B cell (primary cell): ENCODE measurements at regions not wholly inside any gene's neighbourhood (a gene's known extent, or its start where the extent isn't known, plus 50 kb on each side); places are given as distances from the start of the nearest gene placed in this dataset.

Source experiments
- ATAC-seq: fragments of 200-7000 bp; cut with Tn5 transposase; one replicate; pipeline ENCODE4 v1.10.0; 2021; ENCODE audit warnings: low read depth, mild to moderate bottlenecking, moderate number of reproducible peaks, moderate library complexity
- CTCF ChIA-PET: fragments of 350-600 bp; sonication (Branson Sonifier 250); formaldehyde crosslinking; loops from one replicate; lab custom pipeline; 2021; ENCODE audit warnings: antibody characterized with exemption, inconsistent platforms; lab: Charles Lee
- POLR2A ChIA-PET: fragments of 350-600 bp; sonication (Branson Sonifier 250); formaldehyde crosslinking; loops from one replicate; lab custom pipeline; 2021; ENCODE audit warnings: antibody characterized with exemption; lab: Charles Lee
- DNase-seq: peaks from one replicate; pipeline ENCODE4 v3.0.0; 2013
- H2AFZ ChIP-seq: 2 replicates; pipeline ENCODE4 v1.6.1; 2012; ENCODE audit warnings: mild to moderate bottlenecking, low read depth, low read length; ENCODE audit not compliant: insufficient read depth, poor library complexity, severe bottlenecking
- H3K27ac ChIP-seq, 2 donors: 1 replicate in 1 of 2; 2 replicates in 1 of 2; pipeline ENCODE4 v1.5.1; 2012 to 2013; ENCODE audit warnings: low read length in 2 of 2, mild to moderate bottlenecking in 2 of 2, moderate library complexity in 1 of 2
- H3K27me3 ChIP-seq, 4 experiments: fragments of 200-600 bp in 1 of 4; sonication (generic) in 1 of 4; replicated peaks in 1 of 4; 1 replicate in 2 of 4; 2 replicates in 2 of 4; pipeline versions ENCODE4 v1.6.1 to v1.7.0; 2013 to 2016; ENCODE audit warnings: low read length in 3 of 4, mild to moderate bottlenecking in 2 of 4, mixed read lengths in 1 of 4, moderate library complexity in 1 of 4; ENCODE audit not compliant: insufficient read depth in 4 of 4, control insufficient read depth in 3 of 4; ENCODE audit errors: control extremely low read depth in 1 of 4
- H3K36me3 ChIP-seq, 2 experiments: replicated peaks in 1 of 2; 1 replicate in 1 of 2; 2 replicates in 1 of 2; pipeline versions ENCODE4 v1.6.1 to v1.7.1; 2013; ENCODE audit warnings: low read length in 1 of 2; ENCODE audit not compliant: insufficient read depth in 2 of 2, control insufficient read depth in 1 of 2; ENCODE audit errors: control extremely low read depth in 1 of 2, extremely low read depth in 1 of 2
- H3K4me1 ChIP-seq, 2 donors: fragments of 200-600 bp in 1 of 2; sonication (generic) in 1 of 2; 1 replicate in 1 of 2; 2 replicates in 1 of 2; pipeline versions ENCODE4 v1.5.1 to v1.6.1; 2013 to 2017; ENCODE audit warnings: low read length in 2 of 2; ENCODE audit not compliant: control insufficient read depth in 2 of 2, insufficient read depth in 2 of 2
- H3K4me2 ChIP-seq: replicated peaks from 2 replicates; pipeline ENCODE3; 2012; ENCODE audit warnings: mild to moderate bottlenecking, low read depth, low read length; ENCODE audit not compliant: poor library complexity, severe bottlenecking
- H3K4me3 ChIP-seq, 5 experiments: fragments of 200-600 bp in 1 of 5; sonication (generic) in 1 of 5; 1 replicate in 3 of 5; 2 replicates in 2 of 5; pipeline versions ENCODE4 v1.5.1 to v1.7.0; 2011 to 2016; ENCODE audit warnings: low read length in 4 of 5, mild to moderate bottlenecking in 4 of 5, low read depth in 2 of 5, control low read depth in 1 of 5, moderate library complexity in 1 of 5; ENCODE audit not compliant: insufficient read depth in 1 of 5; ENCODE audit errors: control extremely low read depth in 1 of 5, extremely low read depth in 1 of 5
- H3K79me2 ChIP-seq: fragments of 200-600 bp; sonication (generic); one replicate; pipeline ENCODE4 v1.6.0; 2016; ENCODE audit warnings: low read length; ENCODE audit not compliant: control insufficient read depth, insufficient read depth
- H3K9ac ChIP-seq: fragments of 200-600 bp; sonication (generic); 2 replicates; pipeline ENCODE4 v1.6.1; 2017; ENCODE audit warnings: mild to moderate bottlenecking, low read length, moderate library complexity
- H3K9me3 ChIP-seq, 3 donors: one replicate each; pipeline versions ENCODE4 v1.6.1 to v1.7.1; 2013; ENCODE audit warnings: low read length in 2 of 3; ENCODE audit not compliant: control insufficient read depth in 2 of 3, insufficient read depth in 1 of 3; ENCODE audit errors: control extremely low read depth in 1 of 3
- H4K20me1 ChIP-seq: 2 replicates; pipeline ENCODE4 v1.6.0; 2012; ENCODE audit warnings: mild to moderate bottlenecking, low read length; ENCODE audit not compliant: insufficient read depth, control insufficient read depth, poor library complexity, severe bottlenecking
- H3K27ac Mint-ChIP-seq: one replicate; pipeline ENCODE4 v1.8.0; 2021; ENCODE audit warnings: mixed read lengths
- H3K27me3 Mint-ChIP-seq: one replicate; pipeline ENCODE4 v1.8.0; 2021; ENCODE audit warnings: mixed read lengths
- H3K4me1 Mint-ChIP-seq: one replicate; pipeline ENCODE4 v1.8.0; 2021; ENCODE audit warnings: mixed read lengths
- H3K4me3 Mint-ChIP-seq: one replicate; pipeline ENCODE4 v1.8.0; 2021; ENCODE audit warnings: mixed read lengths
- H3K9me3 Mint-ChIP-seq: one replicate; pipeline ENCODE4 v1.8.0; 2022; ENCODE audit warnings: mixed read lengths; ENCODE audit not compliant: insufficient read depth
- EZH2 ChIP-seq: IDR thresholded peaks from 2 replicates; pipeline ENCODE4 v1.6.1; 2012; ENCODE audit warnings: borderline replicate concordance, low read depth, mild to moderate bottlenecking, moderate library complexity, low read length; ENCODE audit not compliant: insufficient read depth, poor library complexity, severe bottlenecking
- WGBS: methylation state at CpG from one replicate; pipeline ENCODE4 v1.1.5; 2013; ENCODE audit warnings: missing lambda C conversion rate; ENCODE audit not compliant: insufficient coverage; 5-methylcytosine and 5-hydroxymethylcytosine counted together
- intact Hi-C: fragments of 100-400 bp; cut with micrococcal nuclease; formaldehyde crosslinking; loops from one replicate; pipeline ENCODE4 v1.10.0; 2022
- TF ChIP-seq, protein P1 (sequence below): fragments of 200-600 bp; IDR thresholded peaks from one replicate; pipeline ENCODE4 v1.8.0; 2022; ENCODE audit warnings: antibody characterized with exemption, mild to moderate bottlenecking

GRCh38 chr7:49522111-49522510 is 251.3 kb upstream of the VWC2 start:
- Histone ChIP-seq H3K4me3 (no peak overlapping the region), H3K36me3 (no peaks in the 10 kb centered on the region), H3K9ac (no peak overlapping the region), H3K27me3 (no peaks in the 10 kb centered on the region), H3K27ac (no peak overlapping the region), H3K9me3 (no peaks in the 10 kb centered on the region), H2AFZ (no peak overlapping the region), H3K79me2 (no peaks in the 10 kb centered on the region), H4K20me1 (no peaks in the 10 kb centered on the region), H3K4me2 (no peak overlapping the region), H3K4me1 (no peaks in the 10 kb centered on the region)
- no peak for DNase-seq
- no peak overlapping the region for H3K4me3 Mint-ChIP-seq
- H3K27me3 Mint-ChIP-seq: no peaks in the 10 kb centered on the region
- no peaks in the 10 kb centered on the region for H3K4me1 Mint-ChIP-seq
- H3K27ac Mint-ChIP-seq: no peak overlapping the region
- 80% methylated on average over 1 of the region's 2 CpGs for WGBS
- ATAC-seq: no peak
- POLR2A ChIA-PET: no interaction called here
- CTCF ChIA-PET: no interaction called here
- TF ChIP-seq, protein P1, sequence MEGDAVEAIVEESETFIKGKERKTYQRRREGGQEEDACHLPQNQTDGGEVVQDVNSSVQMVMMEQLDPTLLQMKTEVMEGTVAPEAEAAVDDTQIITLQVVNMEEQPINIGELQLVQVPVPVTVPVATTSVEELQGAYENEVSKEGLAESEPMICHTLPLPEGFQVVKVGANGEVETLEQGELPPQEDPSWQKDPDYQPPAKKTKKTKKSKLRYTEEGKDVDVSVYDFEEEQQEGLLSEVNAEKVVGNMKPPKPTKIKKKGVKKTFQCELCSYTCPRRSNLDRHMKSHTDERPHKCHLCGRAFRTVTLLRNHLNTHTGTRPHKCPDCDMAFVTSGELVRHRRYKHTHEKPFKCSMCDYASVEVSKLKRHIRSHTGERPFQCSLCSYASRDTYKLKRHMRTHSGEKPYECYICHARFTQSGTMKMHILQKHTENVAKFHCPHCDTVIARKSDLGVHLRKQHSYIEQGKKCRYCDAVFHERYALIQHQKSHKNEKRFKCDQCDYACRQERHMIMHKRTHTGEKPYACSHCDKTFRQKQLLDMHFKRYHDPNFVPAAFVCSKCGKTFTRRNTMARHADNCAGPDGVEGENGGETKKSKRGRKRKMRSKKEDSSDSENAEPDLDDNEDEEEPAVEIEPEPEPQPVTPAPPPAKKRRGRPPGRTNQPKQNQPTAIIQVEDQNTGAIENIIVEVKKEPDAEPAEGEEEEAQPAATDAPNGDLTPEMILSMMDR: no peak
- no peak for TF ChIP-seq EZH2
- intact Hi-C loops: no loop called here
- H3K9me3 Mint-ChIP-seq: peaks cover 3% of the 10 kb centered on the region

GRCh38 chr7:49523870-49524269 is 249.6 kb upstream of the VWC2 start:
- H3K4me3 ChIP-seq: no peak overlapping the region
- WGBS: no CpG with 5 or more reads among the region's 1 CpG
- no peak overlapping the region for H3K9ac ChIP-seq
- POLR2A ChIA-PET: no interaction called here
- H3K4me1 ChIP-seq: no peaks in the 10 kb centered on the region
- H2AFZ ChIP-seq: no peak overlapping the region
- CTCF ChIA-PET: no interaction called here
- H3K9me3 ChIP-seq: peaks cover 0 to 4% (median 0%) of the 10 kb centered on the region in 3 donors
- intact Hi-C loops: no loop called here
- ATAC-seq (no peak), DNase-seq (no peak)
- no peak overlapping the region for H3K27ac ChIP-seq
- no peaks in the 10 kb centered on the region for H3K79me2 ChIP-seq
- Mint-ChIP-seq H3K27me3 (no peaks in the 10 kb centered on the region), H3K9me3 (no peaks in the 10 kb centered on the region), H3K27ac (no peak overlapping the region), H3K4me3 (no peak overlapping the region), H3K4me1 (no peaks in the 10 kb centered on the region)
- no peak overlapping the region for H3K4me2 ChIP-seq
- TF ChIP-seq, protein P1: no peak
- no peak for TF ChIP-seq EZH2
- H3K27me3 ChIP-seq: no peaks in the 10 kb centered on the region
- no peaks in the 10 kb centered on the region for H3K36me3 ChIP-seq
- no peaks in the 10 kb centered on the region for H4K20me1 ChIP-seq
